Upper lobe of right lung (tissue), 1 donor: ENCODE measurements at regions not wholly inside any gene's neighbourhood (a gene's known extent, or its start where the extent isn't known, plus 50 kb on each side); places are given as distances from the start of the nearest gene placed in this dataset.
A peak's percentile ranks its signal among the peaks of the same experiment; 100 is the strongest.

Experiments
- ATAC-seq: fragments of 200-7000 bp; cut with Tn5 transposase; one replicate; pipeline ENCODE4 v1.9.1; 2020; ENCODE audit warnings: mild to moderate bottlenecking, moderate library complexity
- DNase-seq: peaks from one replicate; pipeline ENCODE4 v3.0.0-alpha.2; 2020
- H3K27ac ChIP-seq: fragments of 200-600 bp; one replicate; pipeline ENCODE4 v1.8.0; 2022
- H3K27me3 ChIP-seq: fragments of 200-600 bp; one replicate; pipeline ENCODE4 v1.8.0; 2022; ENCODE audit warnings: mild to moderate bottlenecking
- H3K36me3 ChIP-seq: fragments of 200-600 bp; one replicate; pipeline ENCODE4 v1.8.0; 2022
- H3K4me1 ChIP-seq: fragments of 200-600 bp; one replicate; pipeline ENCODE4 v1.8.0; 2022
- H3K4me3 ChIP-seq: fragments of 200-600 bp; one replicate; pipeline ENCODE4 v1.8.0; 2022; ENCODE audit warnings: mild to moderate bottlenecking
- H3K9me3 ChIP-seq: fragments of 200-600 bp; one replicate; pipeline ENCODE4 v1.8.0; 2022
- CTCF ChIP-seq: fragments of 200-600 bp; IDR thresholded peaks from one replicate; pipeline ENCODE4 v1.8.0; 2022; ENCODE audit warnings: antibody characterized with exemption
- intact Hi-C: fragments of 100-400 bp; cut with DNase I; formaldehyde crosslinking; loops from one replicate; pipeline ENCODE4 v1.11.0; 2022
- donor health status: DM: no; HTN: yes; CAD: no; lungs with severe emphysema.

- DNase-seq: no peak
- intact Hi-C loops: no loop called here
- no peaks in the 10 kb centered on the region for H3K9me3 ChIP-seq
- H3K27me3 ChIP-seq: no peaks in the 10 kb centered on the region
- no peak overlapping the region for H3K27ac ChIP-seq
- no peak for TF ChIP-seq CTCF
- no peak overlapping the region for H3K4me3 ChIP-seq
- H3K36me3 ChIP-seq: no peaks in the 10 kb centered on the region
- H3K4me1 ChIP-seq: no peaks in the 10 kb centered on the region
- ATAC-seq: no peak
Observed at GRCh38 chr2:16589465-16589864, 76.2 kb downstream of the CYRIA start.

- DNase-seq (no peak), ATAC-seq (peak; percentile 46)
- no peaks in the 10 kb centered on the region for H3K27me3 ChIP-seq
- H3K36me3 ChIP-seq: no peaks in the 10 kb centered on the region
- no peak overlapping the region for H3K27ac ChIP-seq
- H3K4me1 ChIP-seq: no peaks in the 10 kb centered on the region
- H3K9me3 ChIP-seq: no peaks in the 10 kb centered on the region
- intact Hi-C loops: no loop called here
- no peak for TF ChIP-seq CTCF
- H3K4me3 ChIP-seq: no peak overlapping the region
Observed at GRCh38 chr2:16588565-16588964, 77.1 kb downstream of the CYRIA start.

- TF ChIP-seq CTCF: no peak
- H3K27me3 ChIP-seq: no peaks in the 10 kb centered on the region
- H3K4me3 ChIP-seq: no peak overlapping the region
- H3K36me3 ChIP-seq: no peaks in the 10 kb centered on the region
- DNase-seq (no peak), ATAC-seq (no peak)
- no peak overlapping the region for H3K27ac ChIP-seq
- no peaks in the 10 kb centered on the region for H3K4me1 ChIP-seq
- intact Hi-C loops: no loop called here
- no peaks in the 10 kb centered on the region for H3K9me3 ChIP-seq
Observed at GRCh38 chr2:16587601-16588000, 78.0 kb downstream of the CYRIA start.

GRCh38 chr2:16584824-16585540 is 80.7 kb downstream of the CYRIA start:
- intact Hi-C loops: no loop called here
- Histone ChIP-seq H3K4me1 (no peaks in the 10 kb centered on the region), H3K9me3 (no peaks in the 10 kb centered on the region), H3K4me3 (no peak overlapping the region), H3K36me3 (no peaks in the 10 kb centered on the region), H3K27me3 (no peaks in the 10 kb centered on the region), H3K27ac (peak overlapping the region; percentile 6)
- TF ChIP-seq CTCF: no peak
- peak; percentile 89 for ATAC-seq
- no peak for DNase-seq

- no peak for TF ChIP-seq CTCF
- no peaks in the 10 kb centered on the region for H3K27me3 ChIP-seq
- no peaks in the 10 kb centered on the region for H3K9me3 ChIP-seq
- no peak overlapping the region for H3K4me3 ChIP-seq
- no peaks in the 10 kb centered on the region for H3K4me1 ChIP-seq
- ATAC-seq (no peak), DNase-seq (no peak)
- no peaks in the 10 kb centered on the region for H3K36me3 ChIP-seq
- H3K27ac ChIP-seq: no peak overlapping the region
- intact Hi-C loops: no loop called here
Observed at GRCh38 chr2:16584084-16584483, 81.5 kb downstream of the CYRIA start.

GRCh38 chr2:16581241-16581640 is 84.4 kb downstream of the CYRIA start:
- intact Hi-C loops: no loop called here
- no peaks in the 10 kb centered on the region for H3K36me3 ChIP-seq
- no peak for TF ChIP-seq CTCF
- no peak for DNase-seq
- ATAC-seq: no peak
- H3K4me3 ChIP-seq: no peak overlapping the region
- H3K4me1 ChIP-seq: no peaks in the 10 kb centered on the region
- H3K27ac ChIP-seq: no peak overlapping the region
- H3K27me3 ChIP-seq: no peaks in the 10 kb centered on the region
- H3K9me3 ChIP-seq: no peaks in the 10 kb centered on the region
